Ascending aorta (tissue), 2 donors: ENCODE measurements at regions not wholly inside any gene's neighbourhood (a gene's known extent, or its start where the extent isn't known, plus 50 kb on each side); places are given as distances from the start of the nearest gene placed in this dataset.

ENCODE experiments used
- DNase-seq, 2 donors: peaks; one replicate each; pipeline ENCODE4 v3.0.0-alpha.2; 2019; ENCODE audit warnings: low spot score in 2 of 2
- H3K27ac ChIP-seq, 2 donors: fragments of 200-600 bp; sonication (generic); one replicate each; pipeline ENCODE4 v1.5.1; 2016 to 2017; ENCODE audit warnings: mild to moderate bottlenecking in 1 of 2
- H3K27me3 ChIP-seq: fragments of 200-600 bp; sonication (generic); one replicate; pipeline ENCODE4 v1.5.1; 2017
- H3K36me3 ChIP-seq, 2 donors: fragments of 200-600 bp; sonication (generic); one replicate each; pipeline ENCODE4 v1.5.1; 2016
- H3K4me1 ChIP-seq, 2 donors: fragments of 200-600 bp; sonication (generic); one replicate each; pipeline ENCODE4 v1.5.1; 2016 to 2017; ENCODE audit warnings: mild to moderate bottlenecking in 1 of 2
- H3K4me3 ChIP-seq, 2 donors: fragments of 200-600 bp; sonication (generic); one replicate each; pipeline ENCODE4 v1.5.1; 2016 to 2017; ENCODE audit warnings: mild to moderate bottlenecking in 1 of 2
- H3K9me3 ChIP-seq, 2 donors: fragments of 200-600 bp; sonication (generic); one replicate each; pipeline ENCODE4 v1.5.1; 2016
- intact Hi-C: fragments of 100-400 bp; cut with DNase I; formaldehyde crosslinking; loops from one replicate; pipeline ENCODE4 v1.15.1; 2023
- TF ChIP-seq, protein P1 (sequence below), 3 experiments: fragments of 200-600 bp in 2 of 3; fragments of 450-650 bp in 1 of 3; sonication (generic) in 2 of 3; IDR thresholded peaks; one replicate each; pipeline ENCODE4 v1.5.1; 2016 to 2019; ENCODE audit warnings: antibody characterized with exemption in 3 of 3, mild to moderate bottlenecking in 1 of 3, moderate library complexity in 1 of 3

DNA sequence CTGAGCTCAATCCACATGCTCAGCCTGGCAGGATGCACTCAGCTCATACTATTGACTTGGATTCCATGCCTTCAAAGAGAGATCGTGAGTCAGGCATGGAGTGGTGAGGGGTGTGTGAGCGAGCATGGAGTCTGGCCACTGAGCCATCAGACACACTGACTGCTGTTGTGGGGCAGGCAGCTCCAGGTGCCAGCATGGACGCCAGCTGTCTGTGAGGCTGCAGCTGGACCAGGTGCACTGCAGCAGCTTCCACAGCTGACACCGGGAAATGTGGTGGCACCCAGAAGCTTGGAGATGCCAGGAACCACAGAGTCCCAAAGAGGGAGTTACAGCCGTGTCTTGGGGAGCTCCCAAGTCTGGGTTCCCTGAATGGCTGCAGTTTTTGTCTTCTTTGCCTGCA lies 1026.4 kb upstream of the ADGRL3 start:
- no peaks in the 10 kb centered on the region for H3K9me3 ChIP-seq
- H3K36me3 ChIP-seq, result no peaks in the 10 kb centered on the region
- intact Hi-C loops, result no loop called here
- TF ChIP-seq, protein P1, sequence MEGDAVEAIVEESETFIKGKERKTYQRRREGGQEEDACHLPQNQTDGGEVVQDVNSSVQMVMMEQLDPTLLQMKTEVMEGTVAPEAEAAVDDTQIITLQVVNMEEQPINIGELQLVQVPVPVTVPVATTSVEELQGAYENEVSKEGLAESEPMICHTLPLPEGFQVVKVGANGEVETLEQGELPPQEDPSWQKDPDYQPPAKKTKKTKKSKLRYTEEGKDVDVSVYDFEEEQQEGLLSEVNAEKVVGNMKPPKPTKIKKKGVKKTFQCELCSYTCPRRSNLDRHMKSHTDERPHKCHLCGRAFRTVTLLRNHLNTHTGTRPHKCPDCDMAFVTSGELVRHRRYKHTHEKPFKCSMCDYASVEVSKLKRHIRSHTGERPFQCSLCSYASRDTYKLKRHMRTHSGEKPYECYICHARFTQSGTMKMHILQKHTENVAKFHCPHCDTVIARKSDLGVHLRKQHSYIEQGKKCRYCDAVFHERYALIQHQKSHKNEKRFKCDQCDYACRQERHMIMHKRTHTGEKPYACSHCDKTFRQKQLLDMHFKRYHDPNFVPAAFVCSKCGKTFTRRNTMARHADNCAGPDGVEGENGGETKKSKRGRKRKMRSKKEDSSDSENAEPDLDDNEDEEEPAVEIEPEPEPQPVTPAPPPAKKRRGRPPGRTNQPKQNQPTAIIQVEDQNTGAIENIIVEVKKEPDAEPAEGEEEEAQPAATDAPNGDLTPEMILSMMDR (IDR thresholded peaks at IDR 0.05), result no peak
- no peak overlapping the region for H3K4me3 ChIP-seq
- H3K27ac ChIP-seq, result no peak overlapping the region
- DNase-seq, result no peak
- no peaks in the 10 kb centered on the region for H3K4me1 ChIP-seq
- no peaks in the 10 kb centered on the region for H3K27me3 ChIP-seq

DNA sequence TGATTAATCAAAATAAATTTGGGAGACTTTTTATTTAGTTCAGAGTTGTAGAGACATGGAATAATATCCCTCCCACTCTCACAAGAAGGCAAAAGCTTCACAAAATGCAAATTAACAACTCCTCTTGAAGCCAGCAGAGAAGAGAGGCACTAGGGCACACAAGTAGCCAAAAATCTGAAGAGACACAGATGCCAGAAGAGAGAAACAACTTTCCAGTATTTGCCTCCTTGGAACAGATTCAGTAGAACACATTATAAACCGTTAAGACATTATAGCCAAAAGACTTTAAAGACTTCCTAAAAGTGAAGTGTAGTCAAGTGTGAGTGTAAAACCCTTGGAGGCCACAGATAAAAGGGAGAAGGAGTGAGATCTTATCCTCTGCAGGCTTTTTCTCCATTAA lies 1024.9 kb upstream of the ADGRL3 start:
- Histone ChIP-seq H3K4me1 (no peaks in the 10 kb centered on the region), H3K9me3 (no peaks in the 10 kb centered on the region), H3K36me3 (no peaks in the 10 kb centered on the region), H3K27me3 (no peaks in the 10 kb centered on the region), H3K4me3 (no peak overlapping the region), H3K27ac (no peak overlapping the region)
- TF ChIP-seq, protein P1 (IDR thresholded peaks at IDR 0.05), result no peak
- no peak for DNase-seq
- intact Hi-C loops, result no loop called here

GRCh38 chr4:60187428-60187827 lies 1012.7 kb upstream of the ADGRL3 start:
- TF ChIP-seq, protein P1 (IDR thresholded peaks at IDR 0.05), result no peak
- no peak overlapping the region for H3K4me3 ChIP-seq
- no peaks in the 10 kb centered on the region for H3K4me1 ChIP-seq
- H3K36me3 ChIP-seq, result no peaks in the 10 kb centered on the region
- H3K9me3 ChIP-seq, result no peaks in the 10 kb centered on the region
- no peaks in the 10 kb centered on the region for H3K27me3 ChIP-seq
- H3K27ac ChIP-seq, result no peak overlapping the region
- no peak for DNase-seq
- intact Hi-C loops, result no loop called here

GRCh38 chr4:60189286-60189685 lies 1010.8 kb upstream of the ADGRL3 start:
- no peaks in the 10 kb centered on the region for H3K36me3 ChIP-seq
- no peak overlapping the region for H3K27ac ChIP-seq
- intact Hi-C loops, result no loop called here
- no peak for DNase-seq
- no peak overlapping the region for H3K4me3 ChIP-seq
- TF ChIP-seq, protein P1 (IDR thresholded peaks at IDR 0.05), result no peak
- H3K27me3 ChIP-seq, result no peaks in the 10 kb centered on the region
- no peaks in the 10 kb centered on the region for H3K9me3 ChIP-seq
- no peaks in the 10 kb centered on the region for H3K4me1 ChIP-seq

GRCh38 chr4:60194214-60194613 lies 1005.9 kb upstream of the ADGRL3 start:
- intact Hi-C loops, result no loop called here
- TF ChIP-seq, protein P1 (IDR thresholded peaks at IDR 0.05), result no peak
- Histone ChIP-seq H3K4me3 (no peak overlapping the region), H3K27ac (no peak overlapping the region), H3K9me3 (no peaks in the 10 kb centered on the region), H3K27me3 (no peaks in the 10 kb centered on the region), H3K36me3 (no peaks in the 10 kb centered on the region), H3K4me1 (no peaks in the 10 kb centered on the region)
- DNase-seq, result no peak

- Histone ChIP-seq H3K4me3 (no peak overlapping the region), H3K36me3 (no peaks in the 10 kb centered on the region), H3K27ac (no peak overlapping the region), H3K27me3 (no peaks in the 10 kb centered on the region), H3K9me3 (no peaks in the 10 kb centered on the region), H3K4me1 (no peaks in the 10 kb centered on the region)
- TF ChIP-seq, protein P1 (IDR thresholded peaks at IDR 0.05), result no peak
- DNase-seq, result no peak
- intact Hi-C loops, result no loop called here
Measured at GRCh38 chr4:60195256-60195655, 1004.9 kb upstream of the ADGRL3 start.
